SKM-1 treated with dmso at 0.1 percent for 144 hours (cell line): ENCODE measurements at regions not wholly inside any gene's neighbourhood (a gene's known extent, or its start where the extent isn't known, plus 50 kb on each side); places are given as distances from the start of the nearest gene placed in this dataset.
"Not testable (repeated sequence)": the region's sequence is repeated elsewhere in the genome, so short reads cannot be mapped to it uniquely, and the experiment has no call there.

Experiments used
- DNase-seq: peaks from one replicate; lab custom pipeline; 2025; ENCODE audit not compliant: unreplicated experiment; lab: John Stamatoyannopoulos, UW

DNA sequence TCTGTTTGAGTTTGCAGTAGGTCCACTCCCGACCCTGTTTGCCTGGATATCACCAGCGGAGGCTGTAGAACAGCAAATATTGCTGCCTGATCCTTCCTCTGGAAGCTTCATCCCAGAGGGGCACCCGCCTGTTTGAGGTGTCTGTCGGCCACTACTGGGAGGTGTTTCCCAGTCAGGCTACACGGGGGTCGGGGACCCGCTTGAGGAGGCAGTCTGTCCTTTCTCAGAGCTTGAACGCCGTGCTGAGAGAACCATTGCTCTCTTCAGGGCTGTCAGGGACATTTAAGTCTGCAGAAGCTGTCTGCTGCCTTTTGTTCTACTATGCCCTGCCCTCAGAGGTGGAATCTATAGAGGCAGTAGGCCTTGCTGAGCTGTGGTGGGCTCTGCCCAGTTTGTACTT is 422.3 kb downstream of the CCDC85A start:
- DNase-seq, result not testable (repeated sequence)

DNA sequence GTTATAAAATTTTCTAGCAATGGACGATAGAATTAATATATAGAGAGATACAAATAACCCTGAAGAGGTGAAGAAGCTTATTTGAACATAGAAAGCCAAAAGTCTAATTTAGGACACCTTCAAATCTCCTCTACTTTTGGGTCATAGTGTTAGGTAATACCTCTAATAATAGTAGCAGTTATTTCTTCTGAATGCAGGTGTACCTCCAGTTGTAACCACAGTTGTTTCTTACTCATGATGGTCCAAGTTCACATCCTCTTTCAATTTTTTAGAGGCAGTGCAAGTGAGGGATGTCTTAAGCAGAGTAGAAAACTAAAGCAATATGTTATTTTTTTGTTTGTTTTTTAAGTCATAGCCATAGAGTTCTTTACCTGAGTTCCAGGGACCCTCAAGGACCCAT is 429.5 kb downstream of the CCDC85A start:
- DNase-seq, result no peak

GRCh38 chr2:56613920-56614319 is 430.1 kb downstream of the CCDC85A start:
- DNase-seq, result no peak

- no peak for DNase-seq
Measured at GRCh38 chr2:56615760-56616159, 432.0 kb downstream of the CCDC85A start.

DNA sequence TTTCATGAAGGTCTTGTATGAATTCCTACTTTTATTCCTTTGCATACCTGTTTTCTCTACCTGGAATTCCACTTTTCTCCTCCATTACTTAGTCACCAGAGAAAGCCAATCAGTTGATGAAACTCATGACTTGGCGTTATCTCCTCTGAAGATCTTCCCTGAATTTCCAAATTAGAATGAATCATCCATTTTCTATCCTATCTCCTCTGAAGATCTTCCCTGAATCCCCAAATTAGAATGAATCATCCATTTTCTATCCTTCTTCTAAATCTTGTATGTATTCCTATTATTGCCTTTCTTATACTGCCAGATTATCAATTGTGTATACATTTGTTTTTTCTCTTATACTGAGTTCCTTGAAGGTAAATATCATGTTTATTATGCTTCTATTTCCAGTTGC is 440.4 kb downstream of the CCDC85A start:
- no peak for DNase-seq

DNA sequence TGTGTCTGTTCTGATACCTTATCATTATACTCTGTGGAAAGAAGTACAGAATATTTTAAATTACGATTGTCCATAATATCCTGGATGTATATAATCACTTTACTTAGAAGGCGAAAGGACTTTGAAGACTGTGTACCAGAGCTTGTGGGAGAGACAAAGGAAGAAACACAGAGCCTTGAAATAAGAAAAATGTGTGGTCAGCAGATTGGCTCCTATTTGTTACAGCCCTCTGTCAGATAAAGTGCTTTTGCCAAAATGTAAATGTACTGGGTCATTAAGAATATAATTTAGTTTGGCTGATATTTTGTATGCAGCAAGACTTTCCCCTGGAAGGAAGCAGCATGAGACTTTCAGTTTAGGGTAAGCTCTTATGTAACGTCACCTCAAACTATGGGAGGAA is 443.1 kb downstream of the CCDC85A start:
- no peak for DNase-seq

DNA sequence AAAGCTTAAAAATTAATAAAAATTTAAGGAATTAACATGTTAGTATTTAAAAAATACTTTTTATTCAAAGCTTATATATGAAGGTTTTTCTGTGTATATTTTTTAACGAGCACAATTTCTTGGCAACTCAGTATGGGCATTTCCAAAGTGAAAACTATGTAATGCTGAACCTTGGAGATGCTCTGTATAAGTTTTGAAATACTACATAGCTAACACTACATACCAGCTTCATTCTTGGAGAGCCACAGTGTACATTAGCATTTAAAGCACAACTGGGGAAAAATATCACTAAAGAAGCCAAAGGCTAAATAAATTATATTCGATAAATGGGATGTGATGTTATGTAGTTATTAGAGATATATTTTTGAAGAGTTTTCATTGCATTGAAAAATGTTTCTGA is 446.5 kb downstream of the CCDC85A start:
- no peak for DNase-seq

- no peak for DNase-seq
Measured at GRCh38 chr2:56647997-56648396, 464.2 kb downstream of the CCDC85A start.

DNA sequence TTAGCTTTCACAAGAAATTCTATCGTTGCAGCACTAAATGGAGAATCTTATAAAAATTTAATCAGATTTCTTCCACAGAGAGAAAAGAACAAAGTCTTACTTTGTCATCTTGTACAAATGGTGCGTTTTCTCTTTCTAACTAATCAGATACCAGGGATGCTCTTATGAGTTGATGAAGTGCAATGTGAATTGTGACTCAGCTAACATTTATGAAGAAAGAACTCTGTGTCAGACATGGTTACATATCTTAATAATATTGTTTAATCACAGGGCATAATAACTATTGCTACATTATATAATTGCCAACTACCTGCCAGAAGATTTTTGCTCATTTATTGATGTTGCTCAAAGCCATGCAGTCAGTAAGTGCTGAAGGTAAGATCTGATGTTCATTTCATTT is 465.0 kb downstream of the CCDC85A start:
- no peak for DNase-seq

DNA sequence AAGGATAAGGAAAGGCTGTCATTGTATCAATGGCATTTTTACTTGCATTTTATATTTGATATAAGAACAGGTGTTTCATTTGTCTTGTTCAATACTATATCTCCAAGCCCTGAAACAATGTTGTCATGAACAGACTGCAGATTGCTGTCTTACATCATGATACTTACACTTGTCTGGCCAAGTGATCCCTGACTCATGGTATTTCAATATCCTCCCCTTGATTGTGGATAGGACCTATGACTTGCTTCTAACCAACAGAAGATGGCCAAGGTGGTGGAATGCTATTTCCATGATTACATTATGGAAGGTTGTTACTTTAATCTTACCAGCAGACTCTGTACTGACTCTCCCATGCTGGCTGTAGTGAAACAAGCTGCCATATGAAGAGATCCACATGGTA is 471.1 kb downstream of the CCDC85A start:
- DNase-seq, result no peak

DNA sequence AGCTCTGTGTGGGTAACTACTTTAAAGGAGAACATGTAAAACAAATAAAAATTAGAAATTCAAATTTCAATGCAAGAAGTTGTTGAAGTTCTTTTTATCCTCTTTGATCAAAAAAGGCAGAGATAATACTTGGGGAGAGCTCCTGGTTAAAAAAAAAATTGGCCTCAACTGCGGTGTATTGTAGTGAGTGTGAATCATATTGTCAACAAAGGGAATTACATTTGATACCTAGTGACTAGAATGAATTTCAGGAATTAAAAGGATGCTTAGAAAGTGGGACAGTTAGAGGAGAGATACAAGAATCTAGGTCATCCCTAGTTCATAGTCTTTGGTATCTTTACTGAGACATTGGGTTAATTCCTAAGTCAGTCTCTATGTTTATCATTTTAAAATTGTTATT is 473.0 kb downstream of the CCDC85A start:
- no peak for DNase-seq

DNA sequence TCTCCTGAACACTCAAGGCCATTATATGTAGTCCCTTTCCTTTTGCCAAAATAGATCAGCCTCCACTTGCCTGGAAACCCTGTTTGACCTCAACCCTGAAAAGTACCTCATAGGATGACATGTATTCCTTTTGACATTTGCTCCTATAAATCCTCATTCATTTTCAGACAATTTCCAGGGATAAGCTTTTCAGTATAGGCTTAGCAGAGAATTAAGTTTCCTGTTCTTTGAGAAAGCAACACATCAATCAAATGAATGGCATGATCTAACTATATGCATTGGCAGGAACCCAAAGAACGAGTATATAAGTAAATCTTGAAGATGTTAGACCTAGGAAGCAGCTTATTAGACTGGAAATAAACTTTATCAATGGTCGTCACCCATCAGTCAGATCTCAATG is 483.0 kb downstream of the CCDC85A start:
- DNase-seq, result no peak

GRCh38 chr2:56671973-56672569 is 488.3 kb downstream of the CCDC85A start:
- no peak for DNase-seq

DNA sequence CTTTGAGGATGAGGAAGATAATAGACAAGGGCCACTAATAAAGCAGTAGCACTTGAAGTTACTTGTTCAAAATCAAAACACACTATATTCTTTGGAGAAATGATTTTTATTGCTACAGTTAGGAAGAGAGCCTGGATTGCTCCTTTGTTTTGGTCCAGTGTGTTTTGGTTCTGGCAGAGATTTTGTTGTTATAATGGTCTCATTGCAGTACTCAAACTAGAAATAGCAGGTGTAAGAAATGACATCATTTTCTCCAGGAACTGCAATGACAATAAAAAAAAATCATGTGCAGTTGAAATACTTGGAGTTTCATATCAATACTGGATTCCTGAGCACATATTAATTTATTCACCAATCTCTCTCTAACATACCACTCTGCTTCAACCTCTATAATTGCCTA is 490.3 kb downstream of the CCDC85A start:
- DNase-seq, result no peak

GRCh38 chr2:56676966-56677365 is 493.2 kb downstream of the CCDC85A start:
- no peak for DNase-seq

GRCh38 chr2:56680971-56681631 is 497.3 kb downstream of the CCDC85A start:
- DNase-seq, result no peak

DNA sequence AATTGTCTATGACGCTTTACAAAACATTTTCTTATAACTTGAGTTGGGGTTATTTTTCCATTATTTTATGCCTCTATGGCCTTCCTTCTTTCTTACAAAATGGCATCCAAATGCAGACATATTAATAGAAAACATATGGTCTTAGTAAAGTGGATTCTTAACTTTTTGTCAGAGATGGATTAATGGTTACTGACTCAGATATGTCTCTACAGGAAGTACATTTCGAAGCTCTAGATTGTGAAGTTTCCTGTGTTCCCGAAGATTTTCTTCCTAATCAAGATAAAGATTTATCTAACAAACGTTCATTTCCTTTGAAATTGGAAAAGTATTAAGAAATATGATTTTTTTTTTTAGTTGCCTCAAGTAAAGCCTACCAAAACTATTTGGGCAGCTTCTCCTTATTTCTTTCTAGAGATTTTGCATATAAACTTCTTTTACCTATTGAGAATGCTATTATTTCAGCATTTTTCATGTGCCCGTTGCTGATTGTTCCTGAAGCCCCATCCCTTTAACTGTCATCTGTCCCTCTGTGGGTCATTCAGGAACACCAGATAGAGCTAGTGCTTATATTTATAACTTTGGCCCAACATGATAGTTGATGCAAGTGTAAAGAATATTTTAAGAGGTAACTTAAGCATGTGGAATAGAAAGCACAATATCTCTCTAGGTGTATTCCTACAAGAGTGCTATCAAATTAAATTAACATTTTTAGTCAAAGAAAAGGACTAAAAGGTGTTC is 498.0 kb downstream of the CCDC85A start:
- DNase-seq, result no peak

DNA sequence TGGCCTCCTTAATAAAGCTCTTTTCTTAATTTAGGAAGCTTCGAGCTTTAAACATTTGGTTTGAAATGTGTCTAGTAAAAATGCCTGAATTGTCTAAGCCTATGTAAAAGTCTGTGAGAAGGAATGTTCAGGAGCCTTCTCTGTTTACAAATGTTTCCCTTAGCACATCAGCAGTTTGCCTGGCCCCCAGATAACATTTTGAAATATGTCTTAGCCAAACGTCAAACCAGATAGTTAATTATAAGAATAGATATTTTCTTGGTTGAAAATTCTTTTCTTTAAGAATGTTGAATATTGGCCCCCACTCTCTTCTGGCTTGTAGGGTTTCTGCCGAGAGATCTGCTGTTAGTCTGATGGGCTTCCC is 498.6 kb downstream of the CCDC85A start:
- no peak for DNase-seq

- no peak for DNase-seq
Measured at GRCh38 chr2:56684327-56684726, 500.5 kb downstream of the CCDC85A start.

DNA sequence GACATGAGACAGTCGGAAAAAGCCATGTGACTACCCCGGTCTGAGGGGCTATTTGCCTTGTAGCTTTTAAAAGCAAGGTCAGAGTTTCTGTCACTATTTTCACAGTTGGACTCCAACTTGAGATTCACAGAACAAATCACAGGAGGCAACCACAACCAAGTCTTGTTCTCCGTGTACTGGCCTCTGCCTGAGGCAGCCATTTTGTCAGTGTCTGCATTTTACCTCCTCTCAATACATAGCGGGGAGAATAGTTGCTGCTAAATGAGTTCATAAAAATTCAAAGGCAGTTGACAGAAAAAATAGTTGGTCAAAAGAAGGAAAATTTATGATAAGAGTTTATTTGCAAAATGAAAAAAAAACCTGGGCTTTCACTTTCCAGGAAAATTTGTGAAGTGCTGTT is 501.4 kb downstream of the CCDC85A start:
- no peak for DNase-seq

DNA sequence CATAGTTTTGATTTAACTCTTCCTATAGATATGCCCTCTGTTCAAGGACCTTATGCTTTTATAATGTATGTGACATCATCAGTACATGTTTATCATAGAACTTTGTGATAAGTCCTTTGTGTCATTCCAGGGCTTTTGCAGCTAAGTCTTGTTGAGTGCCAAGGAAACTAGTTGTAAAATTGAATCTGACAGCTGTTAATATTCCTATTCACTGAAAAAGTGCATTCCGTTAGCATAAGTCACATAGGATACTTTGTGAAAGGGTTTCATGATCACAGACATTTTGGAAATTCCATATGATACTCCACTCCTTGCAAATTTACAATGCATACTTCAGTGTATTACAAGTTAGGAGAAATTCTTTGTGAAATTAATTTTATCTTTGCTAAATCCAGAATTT is 503.4 kb downstream of the CCDC85A start:
- DNase-seq, result no peak

- DNase-seq, result no peak
Measured at GRCh38 chr2:56688661-56689060, 504.9 kb downstream of the CCDC85A start.

DNA sequence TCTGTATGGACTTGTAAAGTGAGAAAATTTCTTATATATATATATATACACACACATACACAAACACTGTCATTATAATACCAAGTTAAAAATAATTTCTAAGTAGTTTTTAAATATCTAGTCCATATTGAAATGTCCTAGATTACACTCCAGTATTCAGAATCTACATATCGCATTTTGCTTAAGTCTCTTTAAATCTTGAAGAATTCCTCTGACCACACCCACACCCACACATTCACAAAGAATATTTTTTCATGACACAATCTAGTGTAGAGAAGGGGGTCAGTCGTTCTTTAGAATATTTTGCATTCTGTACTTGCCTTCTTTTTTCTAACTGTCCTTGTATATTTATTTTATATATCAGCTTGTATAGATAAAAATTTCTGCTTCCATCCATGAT is 509.7 kb downstream of the CCDC85A start:
- DNase-seq, result no peak
